UCSD-AML1 (cell line): ENCODE measurements at regions not wholly inside any gene's neighbourhood (a gene's known extent, or its start where the extent isn't known, plus 50 kb on each side); places are given as distances from the start of the nearest gene placed in this dataset.

Experiments
- DNase-seq: peaks from one replicate; lab custom pipeline; 2025; ENCODE audit not compliant: unreplicated experiment; lab: John Stamatoyannopoulos, UW

DNA sequence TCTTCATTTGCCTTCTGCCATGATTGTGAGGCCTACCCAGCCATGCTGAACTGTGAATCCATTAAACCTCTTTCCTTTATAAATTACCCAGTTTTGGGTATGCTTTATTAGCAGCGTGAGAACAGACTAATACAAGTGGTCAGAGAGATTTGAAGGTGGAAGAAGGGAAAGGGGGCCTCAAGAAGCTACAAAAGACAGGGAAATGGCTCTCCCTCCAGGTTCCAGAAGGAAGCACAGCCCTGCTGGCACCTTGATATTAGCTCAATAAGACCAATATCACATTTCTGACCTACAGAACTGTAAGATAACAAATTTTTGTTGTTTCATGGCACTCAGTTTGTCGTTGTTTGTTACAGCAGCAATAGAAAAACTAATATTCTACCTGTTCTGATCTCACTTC lies 536.5 kb upstream of the MARCKS start:
- no peak for DNase-seq

- no peak for DNase-seq
These were observed 530.4 kb upstream of the MARCKS start for GRCh38 chr6:113326781-113327180.

DNA sequence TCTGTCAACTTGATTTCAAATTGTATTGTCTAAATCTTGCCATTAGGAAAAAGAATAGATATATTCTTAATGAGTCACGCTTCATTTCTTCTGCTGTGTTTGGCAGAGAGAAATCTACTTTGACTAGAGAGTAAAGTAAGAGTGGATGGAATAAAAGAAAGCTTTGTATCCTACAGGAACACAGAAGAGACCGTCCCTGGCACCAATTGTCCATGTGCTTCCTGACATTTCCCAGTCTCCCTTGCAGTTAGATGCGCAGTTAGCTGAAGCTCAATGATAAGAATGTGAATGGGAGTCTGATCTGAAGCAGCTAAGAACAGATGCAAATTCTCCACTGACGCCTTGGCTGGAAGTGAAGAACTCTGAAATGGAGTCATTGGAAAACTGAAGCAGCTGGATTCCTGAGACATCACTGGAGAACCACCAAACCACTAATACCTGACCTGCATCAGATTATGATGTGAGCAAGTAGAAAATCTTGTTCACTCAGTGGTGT lies 528.2 kb upstream of the MARCKS start:
- no peak for DNase-seq

DNA sequence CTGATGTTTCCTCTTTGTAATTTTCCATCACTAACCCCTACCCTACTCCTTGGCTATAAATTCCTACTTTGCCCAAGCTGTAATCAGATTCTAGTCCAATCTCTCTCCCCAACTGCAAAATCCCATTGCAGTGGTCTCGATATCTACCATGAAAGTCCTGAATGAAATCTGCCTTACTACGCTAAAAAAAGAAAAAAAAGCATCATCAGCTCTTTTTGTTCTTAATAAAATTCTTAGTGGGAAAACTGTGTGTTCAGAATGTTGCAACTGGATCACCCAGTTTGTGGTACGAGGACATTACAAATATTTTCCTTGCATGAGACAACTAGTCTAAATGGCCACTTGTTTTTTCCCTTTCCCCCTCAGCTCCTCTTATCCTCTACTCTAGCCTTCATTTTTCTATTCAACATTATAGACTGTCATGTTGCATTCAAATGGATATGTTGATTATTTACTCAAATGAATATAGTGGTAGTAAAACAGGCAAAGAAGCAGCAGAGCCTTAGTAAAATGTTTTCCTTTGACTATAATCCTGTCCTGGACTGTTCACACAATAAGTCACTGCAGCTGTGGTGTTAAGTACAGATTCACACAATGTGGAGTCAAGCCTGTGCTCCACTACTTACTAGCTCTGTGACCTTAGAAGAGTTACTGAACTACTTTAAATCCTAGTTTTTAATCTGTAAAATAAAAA lies 527.1 kb upstream of the MARCKS start:
- no peak for DNase-seq

- no peak for DNase-seq
These were observed 526.6 kb upstream of the MARCKS start for GRCh38 chr6:113330636-113330946.

DNA sequence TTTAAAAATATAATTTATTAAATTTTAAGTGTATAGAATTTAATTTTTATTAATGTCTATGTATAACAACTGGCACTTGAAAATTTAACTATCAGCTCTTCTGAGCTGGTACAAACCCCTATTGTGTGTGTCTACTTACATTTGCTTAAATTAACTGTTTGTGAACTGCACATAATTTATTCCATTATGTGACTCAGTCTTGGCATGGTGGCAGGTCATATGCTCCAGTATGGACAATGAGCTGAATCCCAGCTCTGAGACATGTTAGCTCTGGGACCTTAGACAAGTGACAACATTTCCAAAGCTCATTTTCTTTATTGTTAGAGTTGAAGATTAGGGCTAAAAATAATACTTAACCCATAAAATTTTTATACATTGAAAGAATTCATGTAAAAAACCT lies 526.1 kb upstream of the MARCKS start:
- no peak for DNase-seq

DNA sequence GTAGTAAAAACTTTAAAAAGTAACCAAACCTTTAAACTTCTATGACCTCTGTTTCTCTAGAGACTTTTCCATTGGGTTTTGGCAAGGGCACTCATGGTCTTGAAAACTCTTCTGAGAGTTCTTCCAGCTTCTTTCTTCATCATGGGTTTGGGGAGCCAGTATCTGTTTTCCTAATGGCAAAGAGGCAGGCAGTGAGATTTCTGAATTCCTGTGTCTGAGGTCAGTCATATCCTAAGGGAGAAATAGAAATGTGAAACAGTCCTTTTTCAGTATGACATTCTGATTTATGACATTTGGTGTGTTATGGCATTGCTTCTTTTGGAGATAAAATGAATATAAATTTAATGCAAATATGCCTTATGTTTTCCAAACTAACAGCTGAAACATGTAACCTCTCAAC lies 518.5 kb upstream of the MARCKS start:
- DNase-seq, result no peak

- no peak for DNase-seq
These were observed 517.9 kb upstream of the MARCKS start for GRCh38 chr6:113339209-113339608.

- no peak for DNase-seq
These were observed 516.8 kb upstream of the MARCKS start for GRCh38 chr6:113340371-113340770.

DNA sequence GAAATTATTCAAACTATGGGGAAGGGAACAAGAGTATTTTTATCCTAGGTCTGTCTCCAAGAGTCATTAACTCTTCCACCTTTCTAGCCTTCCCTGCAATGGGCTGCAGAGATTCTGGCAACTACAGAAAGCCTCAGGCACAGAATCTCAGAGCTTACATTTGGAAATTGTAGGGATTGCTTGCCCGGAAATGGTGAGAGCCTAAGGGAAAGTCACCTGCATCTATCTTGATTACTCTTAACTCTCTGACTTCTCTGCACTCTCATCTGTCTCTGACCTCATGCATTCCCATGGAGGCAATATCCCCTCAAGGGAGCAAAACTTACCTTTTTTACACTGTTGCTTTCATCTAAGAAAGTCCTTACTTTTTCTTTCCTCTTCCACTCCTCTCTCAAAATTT lies 513.2 kb upstream of the MARCKS start:
- no peak for DNase-seq

GRCh38 chr6:113344969-113345368 lies 512.2 kb upstream of the MARCKS start:
- no peak for DNase-seq

GRCh38 chr6:113347436-113347835 lies 509.7 kb upstream of the MARCKS start:
- no peak for DNase-seq

GRCh38 chr6:113350461-113350860 lies 506.7 kb upstream of the MARCKS start:
- DNase-seq, result no peak

- DNase-seq, result no peak
These were observed 505.8 kb upstream of the MARCKS start for GRCh38 chr6:113351173-113351834.

DNA sequence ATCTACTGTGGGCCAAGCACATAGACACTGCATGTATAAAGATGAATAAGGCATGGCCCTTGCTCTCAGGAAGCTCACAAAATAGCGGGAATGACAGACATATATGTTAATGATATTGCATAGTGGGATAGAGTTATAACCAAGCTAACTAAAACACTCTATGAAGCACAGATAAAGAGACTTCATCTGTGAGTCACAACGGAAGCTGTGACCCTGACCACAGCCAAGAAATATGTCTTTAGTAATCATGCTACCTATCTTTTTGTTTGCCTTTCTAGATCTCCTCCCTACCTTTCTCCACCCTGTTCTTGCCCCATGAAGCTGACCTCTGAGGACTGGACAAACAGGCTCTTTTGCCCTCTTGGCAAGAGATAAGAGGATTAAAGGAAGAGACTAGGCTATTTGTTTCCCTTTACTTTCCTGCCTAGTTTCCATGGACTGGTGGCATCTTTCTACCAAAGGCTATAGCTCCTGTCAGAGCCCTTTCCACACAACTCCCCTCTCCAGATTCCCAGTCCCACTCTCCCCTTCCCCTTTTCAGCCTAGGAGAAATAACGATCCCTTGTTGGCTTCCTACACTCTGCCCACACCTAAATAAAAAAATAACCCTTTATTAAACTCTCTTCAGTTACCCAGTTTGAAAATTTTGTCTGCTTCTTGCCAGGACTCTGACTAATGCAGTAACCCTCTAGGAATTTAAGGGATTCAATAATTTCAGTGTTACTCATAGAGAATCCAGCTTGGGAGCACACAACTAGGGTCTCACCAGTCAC lies 504.9 kb upstream of the MARCKS start:
- DNase-seq, result no peak

GRCh38 chr6:113352831-113353230 lies 504.3 kb upstream of the MARCKS start:
- no peak for DNase-seq

GRCh38 chr6:113353392-113353791 lies 503.8 kb upstream of the MARCKS start:
- no peak for DNase-seq

GRCh38 chr6:113354204-113354895 lies 502.8 kb upstream of the MARCKS start:
- no peak for DNase-seq

DNA sequence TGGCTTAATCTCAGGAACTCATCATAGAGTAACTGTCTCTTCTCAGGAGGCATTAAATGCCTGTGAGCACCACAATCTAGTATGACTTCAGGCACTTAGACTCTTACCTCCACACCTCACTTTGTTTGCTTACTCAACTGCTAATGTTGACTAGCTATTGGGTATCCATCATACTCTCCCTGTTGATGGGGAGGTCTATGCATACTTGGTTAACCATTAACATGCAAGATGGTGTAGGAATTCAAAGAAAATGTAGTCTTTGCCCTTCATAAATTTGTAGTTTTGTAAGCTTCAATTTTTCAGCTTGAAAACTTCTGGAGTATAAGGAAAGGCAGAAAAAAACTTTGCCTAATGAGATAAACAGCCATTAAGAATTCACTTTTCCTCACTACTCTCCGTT lies 501.0 kb upstream of the MARCKS start:
- DNase-seq, result no peak

- no peak for DNase-seq
These were observed 500.1 kb upstream of the MARCKS start for GRCh38 chr6:113357041-113357440.

- DNase-seq, result no peak
These were observed 499.0 kb upstream of the MARCKS start for GRCh38 chr6:113358063-113358583.
